IMR-90 (cell line): ENCODE measurements at regions not wholly inside any gene's neighbourhood (a gene's known extent, or its start where the extent isn't known, plus 50 kb on each side); places are given as distances from the start of the nearest gene placed in this dataset.

ENCODE experiments used
- ATAC-seq: fragments of 200-7000 bp; cut with Tn5 transposase; 2 replicates; pipeline ENCODE4 v1.9.1; 2020; ENCODE audit warnings: low read depth, mild to moderate bottlenecking, moderate library complexity
- BruUV-seq: library from RNA; stranded (reverse); fragments of 400-500 nt; replicated peaks from 2 replicates; lab custom pipeline; 2021; lab: Mats Ljungman, UMichigan
- CTCF ChIA-PET: fragments of 300-600 bp; formaldehyde crosslinking; extraction: SDS; loops from one replicate; lab custom pipeline; 2021; ENCODE audit warnings: antibody characterized with exemption; lab: Yijun Ruan, JAX
- POLR2A ChIA-PET: fragments of 300-600 bp; sonication (Branson Sonifier 250); formaldehyde crosslinking; loops from one replicate; lab custom pipeline; 2022; ENCODE audit warnings: antibody characterized with exemption; ENCODE audit not compliant: unreplicated experiment; lab: Charles Lee
- DNase-seq: peaks from one replicate; pipeline ENCODE4 v3.0.0; 2013
- H2AFZ ChIP-seq: replicated peaks from 2 replicates; pipeline ENCODE3; 2013; ENCODE audit warnings: low read length, mild to moderate bottlenecking; ENCODE audit not compliant: poor library complexity
- H2AK5ac ChIP-seq: 2 replicates; pipeline ENCODE4 v1.6.1; 2013; ENCODE audit warnings: low read depth, low read length, inconsistent platforms
- H2AK9ac ChIP-seq: replicated peaks from 2 replicates; pipeline ENCODE3; 2013; ENCODE audit warnings: mild to moderate bottlenecking, low read depth, low read length, moderate library complexity; ENCODE audit not compliant: poor library complexity
- H2BK120ac ChIP-seq: 2 replicates; pipeline ENCODE4 v1.6.1; 2013; ENCODE audit warnings: low read depth, low read length, inconsistent platforms
- H2BK15ac ChIP-seq: 3 replicates; pipeline ENCODE4 v1.6.1; 2013; ENCODE audit warnings: low read depth, low read length, inconsistent platforms
- H2BK20ac ChIP-seq: 2 replicates; pipeline ENCODE4 v1.6.1; 2013; ENCODE audit warnings: low read depth, mild to moderate bottlenecking, inconsistent platforms, low read length, moderate library complexity
- H2BK5ac ChIP-seq: 2 replicates; pipeline ENCODE4 v1.6.1; 2013; ENCODE audit warnings: mild to moderate bottlenecking, low read depth, low read length, inconsistent platforms; ENCODE audit not compliant: poor library complexity, severe bottlenecking
- H3K14ac ChIP-seq: replicated peaks from 2 replicates; pipeline ENCODE4 v1.6.1; 2013; ENCODE audit warnings: low read depth, low read length, inconsistent platforms
- H3K18ac ChIP-seq: 2 replicates; pipeline ENCODE4 v1.6.1; 2013; ENCODE audit warnings: low read depth, low read length, control low read depth
- H3K23ac ChIP-seq: 2 replicates; pipeline ENCODE4 v1.6.1; 2013; ENCODE audit warnings: low read depth, low read length, inconsistent platforms
- H3K27ac ChIP-seq: 2 replicates; pipeline ENCODE4 v1.5.1; 2013; ENCODE audit warnings: mild to moderate bottlenecking, control low read depth, low read length; ENCODE audit not compliant: insufficient read depth
- H3K27me3 ChIP-seq: 2 replicates; pipeline ENCODE4 v1.6.1; 2013; ENCODE audit warnings: low read length; ENCODE audit not compliant: control insufficient read depth, insufficient read depth
- H3K36me3 ChIP-seq: 2 replicates; pipeline ENCODE4 v1.6.1; 2013; ENCODE audit warnings: low read length, mixed read lengths; ENCODE audit not compliant: control insufficient read depth, insufficient read depth
- H3K4ac ChIP-seq: 2 replicates; pipeline ENCODE4 v1.6.1; 2013; ENCODE audit warnings: low read depth, low read length, inconsistent platforms
- H3K4me1 ChIP-seq: 2 replicates; pipeline ENCODE4 v1.6.1; 2013; ENCODE audit warnings: low read length, mixed read lengths; ENCODE audit not compliant: control insufficient read depth, insufficient read depth
- H3K4me2 ChIP-seq: 2 replicates; pipeline ENCODE4 v1.6.1; 2013; ENCODE audit warnings: low read depth, mild to moderate bottlenecking, control low read depth, low read length, moderate library complexity
- H3K4me3 ChIP-seq: 2 replicates; pipeline ENCODE4 v1.5.1; 2013; ENCODE audit warnings: low read depth, mild to moderate bottlenecking, control low read depth, low read length, moderate library complexity; ENCODE audit not compliant: insufficient read depth
- H3K56ac ChIP-seq: 2 replicates; pipeline ENCODE4 v1.6.1; 2013; ENCODE audit warnings: low read length, inconsistent platforms; ENCODE audit not compliant: insufficient read depth; ENCODE audit errors: extremely low read depth
- H3K79me1 ChIP-seq, 2 experiments: 2 replicates each; pipeline ENCODE4 v1.6.1; 2013; ENCODE audit warnings: low read length in 2 of 2, inconsistent platforms in 1 of 2, low read depth in 1 of 2
- H3K9ac ChIP-seq: 2 replicates; pipeline ENCODE4 v1.6.1; 2013; ENCODE audit warnings: low read depth, low read length, control low read depth
- H3K9me1 ChIP-seq: 2 replicates; pipeline ENCODE4 v1.6.1; 2013; ENCODE audit warnings: low read length, inconsistent platforms; ENCODE audit not compliant: insufficient read depth
- H3K9me3 ChIP-seq: 2 replicates; pipeline ENCODE4 v1.6.1; 2013; ENCODE audit warnings: low read length; ENCODE audit not compliant: control insufficient read depth, insufficient read depth
- H4K20me1 ChIP-seq: 2 replicates; pipeline ENCODE4 v1.6.1; 2013; ENCODE audit warnings: low read length, inconsistent platforms; ENCODE audit not compliant: insufficient read depth
- H4K5ac ChIP-seq: 2 replicates; pipeline ENCODE4 v1.6.1; 2013; ENCODE audit warnings: mild to moderate bottlenecking, low read depth, low read length, control low read depth
- H4K8ac ChIP-seq, 2 experiments: 2 replicates each; pipeline ENCODE4 v1.6.1; 2013; ENCODE audit warnings: low read depth in 2 of 2, low read length in 2 of 2, control low read depth in 1 of 2, inconsistent platforms in 1 of 2
- H4K91ac ChIP-seq: 2 replicates; pipeline ENCODE4 v1.6.1; 2013; ENCODE audit warnings: low read depth, low read length, inconsistent platforms; ENCODE audit not compliant: insufficient read depth
- BHLHE40 ChIP-seq: fragments of 150-350 bp; IDR thresholded peaks from 2 replicates; pipeline ENCODE4 v1.6.1; 2016; ENCODE audit warnings: mild to moderate bottlenecking, low read depth, low read length
- CEBPB ChIP-seq: IDR thresholded peaks from 2 replicates; pipeline ENCODE4 v1.6.1; 2012; ENCODE audit warnings: low read depth, low read length, improper control_type of control experiment
- CHD1 ChIP-seq: IDR thresholded peaks from 2 replicates; pipeline ENCODE4 v1.6.1; 2012; ENCODE audit warnings: low read depth, low read length, improper control_type of control experiment
- FOS ChIP-seq: fragments of 150-350 bp; IDR thresholded peaks from 2 replicates; pipeline ENCODE4 v1.6.1; 2016; ENCODE audit warnings: low read depth, low read length
- MAFK ChIP-seq: IDR thresholded peaks from 2 replicates; pipeline ENCODE4 v1.6.1; 2012; ENCODE audit warnings: low read depth, low read length, improper control_type of control experiment
- MAZ ChIP-seq: IDR thresholded peaks from 2 replicates; pipeline ENCODE4 v1.6.1; 2012; ENCODE audit warnings: low read depth, mild to moderate bottlenecking, low read length, improper control_type of control experiment, moderate library complexity, borderline replicate concordance
- MXI1 ChIP-seq: IDR thresholded peaks from 2 replicates; pipeline ENCODE4 v1.6.1; 2012; ENCODE audit warnings: low read depth, mild to moderate bottlenecking, low read length, moderate library complexity, borderline replicate concordance
- NFE2L2 ChIP-seq: fragments of 150-350 bp; IDR thresholded peaks from 2 replicates; pipeline ENCODE4 v1.6.1; 2016; ENCODE audit warnings: low read depth, mild to moderate bottlenecking, low read length
- POLR2A ChIP-seq: IDR thresholded peaks from 2 replicates; pipeline ENCODE4 v1.6.1; 2012; ENCODE audit warnings: mild to moderate bottlenecking, low read depth, low read length
- RAD21 ChIP-seq: IDR thresholded peaks from 2 replicates; pipeline ENCODE4 v1.6.1; 2012; ENCODE audit warnings: low read length, improper control_type of control experiment
- RCOR1 ChIP-seq: IDR thresholded peaks from 2 replicates; pipeline ENCODE4 v1.6.1; 2012; ENCODE audit warnings: mild to moderate bottlenecking, low read length, improper control_type of control experiment; ENCODE audit not compliant: insufficient replicate concordance
- RFX5 ChIP-seq: IDR thresholded peaks from 2 replicates; pipeline ENCODE4 v1.8.0; 2012; ENCODE audit warnings: low read depth, mild to moderate bottlenecking, low read length, moderate library complexity
- SMC3 ChIP-seq: fragments of 150-350 bp; IDR thresholded peaks from 2 replicates; pipeline ENCODE4 v1.6.1; 2016; ENCODE audit warnings: low read depth, mild to moderate bottlenecking, antibody characterized with exemption, low read length, moderate library complexity
- WGBS, 2 experiments: methylation state at CpG; one replicate each; pipeline versions ENCODE4 v1.1.5 to v1.1.7; 2013; ENCODE audit warnings: missing lambda C conversion rate in 2 of 2; ENCODE audit not compliant: insufficient read length in 1 of 2; ENCODE audit errors: extremely low coverage in 2 of 2; 5-methylcytosine and 5-hydroxymethylcytosine counted together
- dilution Hi-C: fragments of 300-500 bp; cut with HindIII; formaldehyde crosslinking; loops from one replicate; pipeline ENCODE4 v1.14.3; 2018; ENCODE audit warnings: low sequenced_read_pairs; ENCODE audit not compliant: unreplicated experiment
- in situ Hi-C: fragments of 300-500 bp; cut with MboI; formaldehyde crosslinking; loops from 3 replicates; pipeline ENCODE4 v1.14.3; 2019; ENCODE audit warnings: low sequenced_read_pairs, inconsistent platforms, mixed read lengths
- intact Hi-C: fragments of 100-400 bp; cut with micrococcal nuclease; formaldehyde crosslinking; loops from 2 replicates; pipeline ENCODE4 v1.10.0; 2022
- TF ChIP-seq, protein P1 (sequence below): fragments of 150-350 bp; IDR thresholded peaks from 2 replicates; pipeline ENCODE4 v1.6.1; 2016; ENCODE audit warnings: low read depth, mild to moderate bottlenecking, low read length, moderate library complexity, borderline replicate concordance
- TF ChIP-seq, protein P2 (sequence below): fragments of 150-350 bp; IDR thresholded peaks from 2 replicates; pipeline ENCODE4 v1.6.1; 2017; ENCODE audit warnings: mild to moderate bottlenecking, antibody characterized with exemption, low read length, low read depth
- TF ChIP-seq, protein P3 (sequence below): conservative IDR thresholded peaks from 2 replicates; pipeline ENCODE4 v1.5.1; 2012; ENCODE audit warnings: mild to moderate bottlenecking, low read depth, low read length, improper control_type of control experiment

DNA sequence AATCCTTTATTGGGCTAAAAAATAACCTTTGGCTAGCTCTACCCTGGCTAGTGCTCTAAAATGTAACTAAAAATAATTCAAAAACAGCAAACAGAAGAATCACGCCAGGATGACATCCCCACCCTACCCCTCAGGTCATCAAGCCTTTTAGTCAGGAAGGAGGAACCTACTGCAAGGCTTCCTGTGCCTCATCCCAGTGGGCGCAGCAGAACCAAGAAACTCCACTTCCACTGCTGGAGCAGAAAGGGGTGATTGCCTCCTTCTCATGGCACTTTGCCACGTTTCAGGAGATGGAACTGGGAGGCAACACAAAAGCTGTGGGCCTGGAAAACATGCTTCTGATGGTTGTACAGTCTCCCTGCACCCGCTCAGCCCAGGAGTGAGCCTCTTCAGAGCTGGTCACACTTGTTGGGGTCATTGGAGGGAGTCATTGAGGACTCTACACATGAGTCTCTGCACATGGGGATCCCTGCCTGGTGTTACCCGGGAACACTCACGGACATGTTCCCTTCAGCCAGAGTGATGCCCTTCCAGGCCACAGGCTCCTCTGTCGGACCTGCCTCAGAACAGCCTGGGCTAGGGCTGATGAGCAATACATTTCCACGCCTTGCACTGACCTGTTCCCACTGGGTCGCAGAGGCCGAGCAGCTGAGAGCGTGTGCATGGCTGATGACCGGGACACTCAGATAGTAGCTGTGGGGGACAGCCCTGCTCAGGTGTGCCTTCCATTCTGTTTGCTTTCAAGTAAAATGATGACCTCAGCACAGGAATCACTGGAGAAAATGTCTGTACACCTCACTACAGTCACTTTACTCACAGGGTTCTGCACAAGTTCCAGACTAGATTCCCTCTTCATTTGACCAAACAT, 355.3 kb downstream of the FGFR2 start:
- POLR2A ChIA-PET: no interaction called here
- H3K79me1 ChIP-seq: no peaks in the 10 kb centered on the region
- dilution Hi-C loops: no loop called here
- BruUV-seq: no TSS peak
- no peaks in the 10 kb centered on the region for H3K4me1 ChIP-seq
- no peak for DNase-seq
- no peak overlapping the region for H3K9ac ChIP-seq
- intact Hi-C loops: no loop called here
- no peak overlapping the region for H3K4me3 ChIP-seq
- no peak for TF ChIP-seq MAFK
- no peak for TF ChIP-seq POLR2A
- no peak for TF ChIP-seq NFE2L2
- TF ChIP-seq MXI1: no peak
- no peak for TF ChIP-seq SMC3
- TF ChIP-seq, protein P1, sequence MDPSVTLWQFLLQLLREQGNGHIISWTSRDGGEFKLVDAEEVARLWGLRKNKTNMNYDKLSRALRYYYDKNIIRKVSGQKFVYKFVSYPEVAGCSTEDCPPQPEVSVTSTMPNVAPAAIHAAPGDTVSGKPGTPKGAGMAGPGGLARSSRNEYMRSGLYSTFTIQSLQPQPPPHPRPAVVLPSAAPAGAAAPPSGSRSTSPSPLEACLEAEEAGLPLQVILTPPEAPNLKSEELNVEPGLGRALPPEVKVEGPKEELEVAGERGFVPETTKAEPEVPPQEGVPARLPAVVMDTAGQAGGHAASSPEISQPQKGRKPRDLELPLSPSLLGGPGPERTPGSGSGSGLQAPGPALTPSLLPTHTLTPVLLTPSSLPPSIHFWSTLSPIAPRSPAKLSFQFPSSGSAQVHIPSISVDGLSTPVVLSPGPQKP: no peak
- TF ChIP-seq BHLHE40: no peak
- TF ChIP-seq MAZ: no peak
- no peak for TF ChIP-seq FOS
- TF ChIP-seq RAD21: no peak
- TF ChIP-seq, protein P2, sequence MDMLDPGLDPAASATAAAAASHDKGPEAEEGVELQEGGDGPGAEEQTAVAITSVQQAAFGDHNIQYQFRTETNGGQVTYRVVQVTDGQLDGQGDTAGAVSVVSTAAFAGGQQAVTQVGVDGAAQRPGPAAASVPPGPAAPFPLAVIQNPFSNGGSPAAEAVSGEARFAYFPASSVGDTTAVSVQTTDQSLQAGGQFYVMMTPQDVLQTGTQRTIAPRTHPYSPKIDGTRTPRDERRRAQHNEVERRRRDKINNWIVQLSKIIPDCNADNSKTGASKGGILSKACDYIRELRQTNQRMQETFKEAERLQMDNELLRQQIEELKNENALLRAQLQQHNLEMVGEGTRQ: no peak
- TF ChIP-seq RFX5: no peak
- TF ChIP-seq CEBPB: no peak
- TF ChIP-seq, protein P3, sequence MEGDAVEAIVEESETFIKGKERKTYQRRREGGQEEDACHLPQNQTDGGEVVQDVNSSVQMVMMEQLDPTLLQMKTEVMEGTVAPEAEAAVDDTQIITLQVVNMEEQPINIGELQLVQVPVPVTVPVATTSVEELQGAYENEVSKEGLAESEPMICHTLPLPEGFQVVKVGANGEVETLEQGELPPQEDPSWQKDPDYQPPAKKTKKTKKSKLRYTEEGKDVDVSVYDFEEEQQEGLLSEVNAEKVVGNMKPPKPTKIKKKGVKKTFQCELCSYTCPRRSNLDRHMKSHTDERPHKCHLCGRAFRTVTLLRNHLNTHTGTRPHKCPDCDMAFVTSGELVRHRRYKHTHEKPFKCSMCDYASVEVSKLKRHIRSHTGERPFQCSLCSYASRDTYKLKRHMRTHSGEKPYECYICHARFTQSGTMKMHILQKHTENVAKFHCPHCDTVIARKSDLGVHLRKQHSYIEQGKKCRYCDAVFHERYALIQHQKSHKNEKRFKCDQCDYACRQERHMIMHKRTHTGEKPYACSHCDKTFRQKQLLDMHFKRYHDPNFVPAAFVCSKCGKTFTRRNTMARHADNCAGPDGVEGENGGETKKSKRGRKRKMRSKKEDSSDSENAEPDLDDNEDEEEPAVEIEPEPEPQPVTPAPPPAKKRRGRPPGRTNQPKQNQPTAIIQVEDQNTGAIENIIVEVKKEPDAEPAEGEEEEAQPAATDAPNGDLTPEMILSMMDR: no peak
- TF ChIP-seq RCOR1: no peak
- no peak for TF ChIP-seq CHD1
- no peak overlapping the region for H4K91ac ChIP-seq
- no peaks in the 10 kb centered on the region for H4K20me1 ChIP-seq
- CTCF ChIA-PET: no interaction called here
- H2AFZ ChIP-seq: no peak overlapping the region
- H4K5ac ChIP-seq: no peak overlapping the region
- H3K36me3 ChIP-seq: no peaks in the 10 kb centered on the region
- no peak overlapping the region for H2AK5ac ChIP-seq
- no peak overlapping the region for H3K27ac ChIP-seq
- H2BK120ac ChIP-seq: no peak overlapping the region
- H2BK5ac ChIP-seq: no peak overlapping the region
- no peak overlapping the region for H2BK20ac ChIP-seq
- no peak overlapping the region for H2AK9ac ChIP-seq
- ATAC-seq: no peak
- no peaks in the 10 kb centered on the region for H3K9me1 ChIP-seq
- WGBS, 2 experiments: 79% methylated on average over 6 of the region's 12 CpGs; no CpG with 5 or more reads in 1 of the 2 experiments
- no peak overlapping the region for H3K23ac ChIP-seq
- H3K27me3 ChIP-seq: no peaks in the 10 kb centered on the region
- H3K9me3 ChIP-seq: peaks cover 18% of the 10 kb centered on the region
- no peak overlapping the region for H3K14ac ChIP-seq
- no peak overlapping the region for H4K8ac ChIP-seq
- H3K18ac ChIP-seq: no peak overlapping the region
- H3K56ac ChIP-seq: no peak overlapping the region
- H3K4ac ChIP-seq: no peak overlapping the region
- H3K4me2 ChIP-seq: no peak overlapping the region
- H2BK15ac ChIP-seq: no peak overlapping the region
- in situ Hi-C loops: no loop called here
